Right ventricle myocardium inferior (tissue), 1 donor: ENCODE measurements at regions not wholly inside any gene's neighbourhood (a gene's known extent, or its start where the extent isn't known, plus 50 kb on each side); places are given as distances from the start of the nearest gene placed in this dataset.

ENCODE experiments used
- ATAC-seq: fragments of 200-7000 bp; cut with Tn5 transposase; one replicate; pipeline ENCODE4 v1.9.1; 2020; ENCODE audit warnings: mild to moderate bottlenecking, moderate library complexity
- DNase-seq: peaks from one replicate; pipeline ENCODE4 v3.0.0; 2021; ENCODE audit errors: missing footprints
- intact Hi-C: fragments of 100-400 bp; cut with DNase I; formaldehyde crosslinking; loops from one replicate; pipeline ENCODE4 v1.11.0; 2022
- donor health status: DM: no; HTN: yes; CAD: no; lungs with severe emphysema.

- intact Hi-C loops: no loop called here
- ATAC-seq: no peak
- no peak for DNase-seq
Observed at GRCh38 chr20:52921340-52921739, 50.8 kb upstream of the TSHZ2 start.

GRCh38 chr20:52918311-52918710, 53.8 kb upstream of the TSHZ2 start:
- no peak for ATAC-seq
- intact Hi-C loops: no loop called here
- no peak for DNase-seq

DNA sequence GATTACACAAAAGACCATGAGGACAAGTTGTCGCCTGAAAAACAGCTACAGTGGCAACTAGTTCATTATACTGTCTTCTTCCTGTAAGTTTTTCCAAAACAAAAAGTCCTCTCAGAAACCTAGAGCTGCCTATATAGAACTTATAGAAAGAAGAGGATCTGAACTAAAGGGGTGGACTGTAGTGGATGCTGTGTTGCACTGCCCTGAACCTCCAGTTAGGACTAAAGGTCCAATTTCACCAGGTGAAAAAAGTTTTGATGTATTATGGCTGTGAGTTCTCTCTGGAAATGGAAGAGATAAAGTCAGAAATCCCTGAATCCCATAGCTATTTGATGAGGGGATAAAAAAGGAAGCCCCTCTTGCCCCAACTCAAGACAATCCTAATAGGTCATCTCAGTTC, 56.6 kb upstream of the TSHZ2 start:
- intact Hi-C loops: no loop called here
- DNase-seq: no peak
- ATAC-seq: no peak

- intact Hi-C loops: no loop called here
- DNase-seq: no peak
- no peak for ATAC-seq
Observed at GRCh38 chr20:52914870-52915269, 57.3 kb upstream of the TSHZ2 start.

DNA sequence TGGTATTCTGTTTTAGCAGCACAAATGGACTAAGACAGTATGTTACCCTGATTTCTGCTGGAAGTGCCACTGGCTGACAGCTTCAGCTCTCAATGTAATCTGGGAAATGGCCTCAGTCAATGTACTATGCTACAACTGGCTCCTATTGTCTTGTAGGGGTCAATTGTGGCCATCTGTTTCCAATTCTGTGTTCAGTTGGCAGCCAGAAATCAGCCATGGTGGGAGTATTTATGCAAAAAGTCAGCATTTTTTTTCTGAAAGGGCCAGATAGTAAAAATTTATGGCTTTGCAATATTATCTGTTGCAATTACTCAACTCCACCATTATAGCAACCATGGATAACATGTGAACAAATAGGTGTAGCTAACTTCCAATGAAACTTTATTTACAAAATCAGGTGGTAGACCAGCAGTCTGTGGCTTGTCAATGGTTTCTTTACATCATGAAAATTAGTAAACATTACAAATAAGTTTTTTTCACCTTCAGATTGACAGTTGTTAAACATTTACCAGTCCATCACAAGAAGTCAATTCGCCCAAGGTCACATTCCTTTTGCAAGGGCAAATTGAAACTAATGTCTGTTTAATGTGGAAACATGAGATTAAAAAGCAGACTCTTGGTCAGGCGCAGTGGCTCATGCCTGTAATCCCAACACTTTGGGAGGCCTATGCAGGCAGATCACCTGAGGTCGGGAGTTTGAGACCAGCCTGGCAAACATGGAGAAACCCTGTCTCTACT, 58.3 kb upstream of the TSHZ2 start:
- DNase-seq: no peak
- ATAC-seq: no peak
- intact Hi-C loops: no loop called here

- DNase-seq (no peak), ATAC-seq (no peak)
- intact Hi-C loops: no loop called here
Observed at GRCh38 chr20:52905241-52905994, 66.7 kb upstream of the TSHZ2 start.

- ATAC-seq (no peak), DNase-seq (no peak)
- intact Hi-C loops: no loop called here
Observed at GRCh38 chr20:52904837-52905236, 67.3 kb upstream of the TSHZ2 start.

- no peak for DNase-seq
- intact Hi-C loops: no loop called here
- no peak for ATAC-seq
Observed at GRCh38 chr20:52899041-52899608, 73.0 kb upstream of the TSHZ2 start.

DNA sequence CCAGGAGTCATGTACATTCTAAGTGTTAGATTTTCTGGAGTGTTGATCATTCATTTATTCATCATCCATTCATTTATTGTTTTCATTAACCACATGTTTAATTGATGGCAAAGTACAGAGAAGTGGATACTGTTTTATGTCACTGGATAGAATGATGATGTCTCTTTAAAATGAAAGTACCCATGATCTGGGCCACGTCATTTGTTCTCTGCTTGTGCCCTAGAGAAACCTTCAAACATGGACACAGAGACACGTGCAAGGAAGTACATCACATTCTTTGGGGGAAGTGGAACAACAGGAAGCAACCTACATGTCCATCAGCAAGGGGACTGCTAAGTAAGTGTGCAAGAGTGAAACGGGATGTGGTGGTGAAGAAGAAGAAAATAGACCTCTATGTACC, 75.8 kb upstream of the TSHZ2 start:
- DNase-seq (no peak), ATAC-seq (no peak)
- intact Hi-C loops: no loop called here

GRCh38 chr20:52895701-52896100, 76.5 kb upstream of the TSHZ2 start:
- DNase-seq: no peak
- intact Hi-C loops: no loop called here
- ATAC-seq: no peak

DNA sequence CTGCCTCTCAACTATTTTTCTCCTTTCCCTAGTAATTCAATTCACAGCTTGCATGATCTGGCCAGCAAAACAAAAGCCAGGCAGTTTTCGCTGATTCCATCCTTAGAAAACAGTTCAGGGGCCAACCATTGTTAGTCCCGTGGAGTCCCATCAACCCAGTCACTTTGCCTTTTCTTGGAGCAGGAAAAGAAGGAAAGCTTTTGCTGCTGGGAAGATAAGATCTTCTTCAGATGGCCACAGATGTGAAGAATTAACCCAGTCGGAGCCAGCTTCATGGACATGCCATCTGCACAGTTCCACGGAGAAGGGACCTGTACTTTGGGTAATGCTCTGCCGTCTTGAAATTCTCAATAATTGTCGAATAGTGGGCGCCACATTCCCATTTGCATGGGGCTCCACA, 76.9 kb upstream of the TSHZ2 start:
- intact Hi-C loops: no loop called here
- ATAC-seq (no peak), DNase-seq (no peak)

DNA sequence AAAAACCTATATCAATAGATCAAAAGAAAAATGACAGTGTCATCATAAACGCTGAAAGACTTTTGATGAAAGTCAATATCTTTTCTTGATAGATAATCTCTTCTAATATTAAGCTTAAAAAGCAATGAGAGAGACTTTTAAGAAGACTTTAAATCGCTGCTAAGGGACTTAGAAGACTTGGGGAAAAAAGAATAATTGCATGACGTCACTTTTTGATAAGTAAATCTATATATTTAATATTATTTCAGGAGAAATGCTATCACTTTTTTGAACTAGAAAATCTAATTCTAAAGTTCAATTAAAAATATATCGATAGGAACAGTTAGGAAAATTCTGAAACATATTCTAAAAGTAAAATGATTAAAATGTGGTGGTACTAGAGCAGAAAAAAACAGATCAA, 78.7 kb upstream of the TSHZ2 start:
- DNase-seq (no peak), ATAC-seq (no peak)
- intact Hi-C loops: no loop called here

DNA sequence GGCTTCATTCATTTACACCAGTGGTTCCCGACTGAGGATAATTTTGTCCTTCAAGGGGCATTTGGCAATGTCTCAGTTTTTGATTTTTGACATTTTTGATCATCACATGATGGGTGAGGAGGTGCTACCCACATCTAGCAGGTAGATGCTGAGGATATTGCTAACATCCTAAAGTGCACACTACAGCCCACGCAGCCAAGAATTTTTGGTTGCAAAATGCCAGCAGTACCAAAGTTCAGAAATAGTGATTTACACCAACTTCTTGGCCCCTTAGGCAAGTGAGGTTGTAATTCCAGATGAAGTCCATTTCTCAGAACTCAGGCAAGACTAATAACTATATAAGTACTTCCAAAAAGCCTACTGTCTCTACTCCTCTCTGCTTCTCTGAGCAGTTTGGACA, 80.1 kb upstream of the TSHZ2 start:
- intact Hi-C loops: no loop called here
- ATAC-seq (no peak), DNase-seq (no peak)

GRCh38 chr20:52890130-52890529, 82.0 kb upstream of the TSHZ2 start:
- intact Hi-C loops: no loop called here
- no peak for ATAC-seq
- DNase-seq: no peak

DNA sequence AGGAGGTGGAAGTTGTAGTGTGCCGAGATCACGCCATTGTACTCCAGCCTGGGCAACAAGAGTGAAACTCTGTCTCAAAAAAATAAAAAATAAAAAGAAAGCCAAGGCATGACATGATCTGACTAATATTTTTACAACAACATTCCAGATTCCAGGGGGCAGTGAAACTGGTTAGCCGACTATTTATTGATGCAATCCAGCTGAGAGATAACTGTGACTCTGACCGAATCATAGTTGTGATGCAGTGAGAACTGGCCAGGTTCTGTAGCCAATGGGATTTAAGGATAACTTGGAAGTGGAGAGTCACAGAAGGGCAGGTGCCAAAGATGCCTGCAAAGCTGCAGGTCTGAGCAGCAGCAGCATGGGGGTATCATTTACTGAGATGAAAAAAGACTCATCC, 82.9 kb upstream of the TSHZ2 start:
- intact Hi-C loops: no loop called here
- ATAC-seq: no peak
- no peak for DNase-seq

DNA sequence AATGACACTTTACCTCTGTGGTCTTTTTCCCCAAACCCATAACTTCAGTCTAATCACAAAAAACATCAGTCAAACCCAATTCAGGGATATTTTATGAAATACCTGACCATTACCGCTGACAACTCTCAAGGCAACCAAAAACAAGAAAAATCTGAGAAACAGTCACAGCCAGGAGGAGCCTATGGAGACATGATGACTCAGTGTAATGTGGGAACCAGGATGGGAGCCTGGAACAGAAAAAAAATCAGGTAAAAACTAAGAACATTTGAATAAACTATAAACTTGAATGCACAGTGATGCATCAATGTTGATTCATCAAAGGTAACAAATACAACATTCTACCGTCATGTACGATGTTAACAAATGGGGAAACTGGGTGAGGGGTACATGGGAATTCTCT, 84.1 kb upstream of the TSHZ2 start:
- intact Hi-C loops: no loop called here
- no peak for ATAC-seq
- DNase-seq: no peak

DNA sequence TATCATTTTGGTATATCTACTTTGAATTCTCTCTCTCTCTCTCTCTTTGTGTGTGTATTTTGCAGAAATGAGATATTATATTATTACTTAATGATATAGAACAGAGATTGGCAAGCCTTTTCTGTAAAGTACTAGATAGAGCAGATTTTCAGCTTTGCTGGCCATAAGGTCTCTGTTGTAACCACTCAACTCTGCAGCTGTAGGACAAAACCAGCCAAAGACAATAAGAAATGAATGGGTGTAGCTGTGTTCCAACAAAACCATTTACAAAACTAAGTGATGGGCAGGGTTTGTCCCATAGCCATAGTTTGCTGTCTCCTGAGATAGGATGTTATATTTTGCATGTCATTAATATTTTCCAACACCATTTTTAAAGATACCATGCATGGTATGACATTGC, 91.2 kb upstream of the TSHZ2 start:
- no peak for ATAC-seq
- intact Hi-C loops: no loop called here
- DNase-seq: no peak

GRCh38 chr20:52880259-52880658, 91.9 kb upstream of the TSHZ2 start:
- ATAC-seq (no peak), DNase-seq (no peak)
- intact Hi-C loops: no loop called here

GRCh38 chr20:52874241-52874640, 97.9 kb upstream of the TSHZ2 start:
- intact Hi-C loops: no loop called here
- ATAC-seq (no peak), DNase-seq (no peak)

- DNase-seq: no peak
- intact Hi-C loops: no loop called here
- ATAC-seq: no peak
Observed at GRCh38 chr20:52869698-52870501, 102.3 kb upstream of the TSHZ2 start.
